ENCODE measurements at regions not wholly inside any gene's neighbourhood (a gene's known extent, or its start where the extent isn't known, plus 50 kb on each side); places are given as distances from the start of the nearest gene placed in this dataset.
"Not testable (repeated sequence)": the region's sequence is repeated elsewhere in the genome, so short reads cannot be mapped to it uniquely, and the experiment has no call there.

GRCh38 chr2:131922854-131923253 lies 238.9 kb downstream of the ANKRD30BL start:
- TF ChIP-seq, protein P1, sequence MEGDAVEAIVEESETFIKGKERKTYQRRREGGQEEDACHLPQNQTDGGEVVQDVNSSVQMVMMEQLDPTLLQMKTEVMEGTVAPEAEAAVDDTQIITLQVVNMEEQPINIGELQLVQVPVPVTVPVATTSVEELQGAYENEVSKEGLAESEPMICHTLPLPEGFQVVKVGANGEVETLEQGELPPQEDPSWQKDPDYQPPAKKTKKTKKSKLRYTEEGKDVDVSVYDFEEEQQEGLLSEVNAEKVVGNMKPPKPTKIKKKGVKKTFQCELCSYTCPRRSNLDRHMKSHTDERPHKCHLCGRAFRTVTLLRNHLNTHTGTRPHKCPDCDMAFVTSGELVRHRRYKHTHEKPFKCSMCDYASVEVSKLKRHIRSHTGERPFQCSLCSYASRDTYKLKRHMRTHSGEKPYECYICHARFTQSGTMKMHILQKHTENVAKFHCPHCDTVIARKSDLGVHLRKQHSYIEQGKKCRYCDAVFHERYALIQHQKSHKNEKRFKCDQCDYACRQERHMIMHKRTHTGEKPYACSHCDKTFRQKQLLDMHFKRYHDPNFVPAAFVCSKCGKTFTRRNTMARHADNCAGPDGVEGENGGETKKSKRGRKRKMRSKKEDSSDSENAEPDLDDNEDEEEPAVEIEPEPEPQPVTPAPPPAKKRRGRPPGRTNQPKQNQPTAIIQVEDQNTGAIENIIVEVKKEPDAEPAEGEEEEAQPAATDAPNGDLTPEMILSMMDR (IDR thresholded peaks at IDR 0.05), result not testable (repeated sequence)
- TF ChIP-seq POLR2A (IDR thresholded peaks at IDR 0.05), result not testable (repeated sequence)
